ENCODE measurements at regions not wholly inside any gene's neighbourhood (a gene's known extent, or its start where the extent isn't known, plus 50 kb on each side); places are given as distances from the start of the nearest gene placed in this dataset.

DNA sequence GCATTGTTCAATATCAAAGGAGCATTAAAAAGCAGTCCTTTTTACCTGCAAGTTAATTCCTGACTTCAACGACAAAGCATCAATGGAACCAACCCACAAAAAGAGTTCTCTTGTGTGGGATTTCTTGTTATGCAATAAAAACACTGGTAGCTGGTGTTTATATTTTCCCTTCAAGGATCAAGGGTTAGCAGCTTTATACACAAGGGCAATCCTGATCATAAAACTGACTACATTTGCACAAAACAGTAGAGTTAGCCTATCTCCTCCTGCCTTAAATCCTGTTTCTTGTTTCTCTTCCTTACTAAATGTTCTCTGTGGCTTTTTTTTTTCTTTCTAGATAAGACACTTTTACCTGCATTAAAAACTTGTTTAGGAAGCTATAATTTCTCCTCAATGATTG lies 306.4 kb downstream of the SLCO4C1 start:
- TF ChIP-seq, protein P1, sequence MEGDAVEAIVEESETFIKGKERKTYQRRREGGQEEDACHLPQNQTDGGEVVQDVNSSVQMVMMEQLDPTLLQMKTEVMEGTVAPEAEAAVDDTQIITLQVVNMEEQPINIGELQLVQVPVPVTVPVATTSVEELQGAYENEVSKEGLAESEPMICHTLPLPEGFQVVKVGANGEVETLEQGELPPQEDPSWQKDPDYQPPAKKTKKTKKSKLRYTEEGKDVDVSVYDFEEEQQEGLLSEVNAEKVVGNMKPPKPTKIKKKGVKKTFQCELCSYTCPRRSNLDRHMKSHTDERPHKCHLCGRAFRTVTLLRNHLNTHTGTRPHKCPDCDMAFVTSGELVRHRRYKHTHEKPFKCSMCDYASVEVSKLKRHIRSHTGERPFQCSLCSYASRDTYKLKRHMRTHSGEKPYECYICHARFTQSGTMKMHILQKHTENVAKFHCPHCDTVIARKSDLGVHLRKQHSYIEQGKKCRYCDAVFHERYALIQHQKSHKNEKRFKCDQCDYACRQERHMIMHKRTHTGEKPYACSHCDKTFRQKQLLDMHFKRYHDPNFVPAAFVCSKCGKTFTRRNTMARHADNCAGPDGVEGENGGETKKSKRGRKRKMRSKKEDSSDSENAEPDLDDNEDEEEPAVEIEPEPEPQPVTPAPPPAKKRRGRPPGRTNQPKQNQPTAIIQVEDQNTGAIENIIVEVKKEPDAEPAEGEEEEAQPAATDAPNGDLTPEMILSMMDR (IDR thresholded peaks at IDR 0.05): no peak
- TF ChIP-seq POLR2A (IDR thresholded peaks at IDR 0.05): no peak

All from adrenal gland (tissue), 5 donors.